ENCODE measurements at regions not wholly inside any gene's neighbourhood (a gene's known extent, or its start where the extent isn't known, plus 50 kb on each side); places are given as distances from the start of the nearest gene placed in this dataset.
"Not testable (repeated sequence)": the region's sequence is repeated elsewhere in the genome, so short reads cannot be mapped to it uniquely, and the experiment has no call there.

GRCh38 chr6:67493682-67494081, 1141.4 kb upstream of the ADGRB3 start:
- H3K4me2 ChIP-seq: no peak overlapping the region
- no peak for DNase-seq
- H3K9me2 ChIP-seq (ENCODE audit: insufficient read depth): no peaks in the 10 kb centered on the region
- H4K20me1 ChIP-seq (ENCODE audit: insufficient read depth): no peaks in the 10 kb centered on the region
- no peak overlapping the region for H3K4me3 ChIP-seq
- no peaks in the 10 kb centered on the region for H3F3A ChIP-seq (ENCODE audit: insufficient read depth, low read depth)
- no peaks in the 10 kb centered on the region for H3K36me3 ChIP-seq (ENCODE audit: low read depth)
- no peaks in the 10 kb centered on the region for H3K79me2 ChIP-seq (ENCODE audit: low read depth)
- no peaks in the 10 kb centered on the region for H3K4me1 ChIP-seq (replicated peaks; ENCODE audit: insufficient read depth)
- no peaks in the 10 kb centered on the region for H3K9me3 ChIP-seq (ENCODE audit: insufficient read depth, low read depth)
- no peaks in the 10 kb centered on the region for H3K27me3 ChIP-seq (ENCODE audit: insufficient read depth, low read depth)
- ChIA-PET CTCF (no interaction called here), POLR2A (ENCODE audit: unreplicated experiment) (no interaction called here)
- TF ChIP-seq CTCF (conservative IDR thresholded peaks at IDR 0.05) (no peak), EZH2 (IDR thresholded peaks at IDR 0.05; ENCODE audit: low read depth) (no peak)
- no TSS peak for BruUV-seq (replicated peaks)
- intact Hi-C loops (cut with micrococcal nuclease; ENCODE audit: unreplicated experiment): no loop called here
- no peak overlapping the region for H2AFZ ChIP-seq
- no peak overlapping the region for H3K27ac ChIP-seq

GRCh38 chr6:67475700-67476099, 1159.4 kb upstream of the ADGRB3 start:
- no peak for DNase-seq

GRCh38 chr6:67467341-67467740, 1167.7 kb upstream of the ADGRB3 start:
- no peaks in the 10 kb centered on the region for H3K79me2 ChIP-seq (ENCODE audit: low read depth)
- POLR2A ChIA-PET (ENCODE audit: unreplicated experiment): no interaction called here
- no peak overlapping the region for H2AFZ ChIP-seq
- no peaks in the 10 kb centered on the region for H3K36me3 ChIP-seq (ENCODE audit: low read depth)
- H4K20me1 ChIP-seq (ENCODE audit: insufficient read depth): no peaks in the 10 kb centered on the region
- H3K4me2 ChIP-seq: no peak overlapping the region
- H3K4me1 ChIP-seq (replicated peaks; ENCODE audit: insufficient read depth): no peaks in the 10 kb centered on the region
- DNase-seq: no peak
- CTCF ChIA-PET: no interaction called here
- intact Hi-C loops (cut with micrococcal nuclease; ENCODE audit: unreplicated experiment): no loop called here
- no peaks in the 10 kb centered on the region for H3K27me3 ChIP-seq (ENCODE audit: insufficient read depth, low read depth)
- no TSS peak for BruUV-seq (replicated peaks)
- H3K27ac ChIP-seq: no peak overlapping the region
- no peak for TF ChIP-seq CTCF (conservative IDR thresholded peaks at IDR 0.05)
- TF ChIP-seq EZH2 (IDR thresholded peaks at IDR 0.05; ENCODE audit: low read depth): no peak
- no peaks in the 10 kb centered on the region for H3K9me3 ChIP-seq (ENCODE audit: insufficient read depth, low read depth)
- no peak overlapping the region for H3K4me3 ChIP-seq
- H3K9me2 ChIP-seq (ENCODE audit: insufficient read depth): no peaks in the 10 kb centered on the region
- H3F3A ChIP-seq (ENCODE audit: insufficient read depth, low read depth): no peaks in the 10 kb centered on the region

More at GRCh38 chr6:67475700-67476099, 1159.4 kb upstream of the ADGRB3 start:
- no peaks in the 10 kb centered on the region for H3K36me3 ChIP-seq (ENCODE audit: low read depth)
- H3K4me1 ChIP-seq (replicated peaks; ENCODE audit: insufficient read depth): no peaks in the 10 kb centered on the region
- ChIA-PET POLR2A (ENCODE audit: unreplicated experiment) (no interaction called here), CTCF (no interaction called here)
- TF ChIP-seq EZH2 (IDR thresholded peaks at IDR 0.05; ENCODE audit: low read depth) (no peak), CTCF (conservative IDR thresholded peaks at IDR 0.05) (no peak)
- H3K4me2 ChIP-seq: no peak overlapping the region
- H3K27ac ChIP-seq: no peak overlapping the region
- H3F3A ChIP-seq (ENCODE audit: insufficient read depth, low read depth): no peaks in the 10 kb centered on the region
- H3K4me3 ChIP-seq: no peak overlapping the region
- BruUV-seq (replicated peaks): no TSS peak
- H3K27me3 ChIP-seq (ENCODE audit: insufficient read depth, low read depth): no peaks in the 10 kb centered on the region
- H3K79me2 ChIP-seq (ENCODE audit: low read depth): no peaks in the 10 kb centered on the region
- intact Hi-C loops (cut with micrococcal nuclease; ENCODE audit: unreplicated experiment): no loop called here
- no peaks in the 10 kb centered on the region for H3K9me3 ChIP-seq (ENCODE audit: insufficient read depth, low read depth)
- H4K20me1 ChIP-seq (ENCODE audit: insufficient read depth): no peaks in the 10 kb centered on the region
- H2AFZ ChIP-seq: no peak overlapping the region
- H3K9me2 ChIP-seq (ENCODE audit: insufficient read depth): no peaks in the 10 kb centered on the region

GRCh38 chr6:67462725-67463124, 1172.4 kb upstream of the ADGRB3 start:
- BruUV-seq (replicated peaks); H3K4me2 ChIP-seq; intact Hi-C loops (cut with micrococcal nuclease; ENCODE audit: unreplicated experiment); H2AFZ ChIP-seq; DNase-seq; H3K27ac ChIP-seq; H3K4me1 ChIP-seq (replicated peaks; ENCODE audit: insufficient read depth); CTCF ChIA-PET; H3K36me3 ChIP-seq (ENCODE audit: low read depth); H3K4me3 ChIP-seq; H4K20me1 ChIP-seq (ENCODE audit: insufficient read depth); POLR2A ChIA-PET (ENCODE audit: unreplicated experiment); H3F3A ChIP-seq (ENCODE audit: insufficient read depth, low read depth); H3K27me3 ChIP-seq (ENCODE audit: insufficient read depth, low read depth); H3K79me2 ChIP-seq (ENCODE audit: low read depth); H3K9me2 ChIP-seq (ENCODE audit: insufficient read depth); H3K9me3 ChIP-seq (ENCODE audit: insufficient read depth, low read depth): not testable (repeated sequence)

All from PC-9 (cell line).